ENCODE measurements at regions not wholly inside any gene's neighbourhood (a gene's known extent, or its start where the extent isn't known, plus 50 kb on each side); places are given as distances from the start of the nearest gene placed in this dataset.

GRCh38 chr9:71519098-71519696 lies 249.1 kb downstream of the CEMIP2 start:
- no peak for TF ChIP-seq CTCF (IDR thresholded peaks at IDR 0.05)
- TF ChIP-seq POLR2A (IDR thresholded peaks at IDR 0.05): no peak

Data from suprapubic skin (tissue), 3 donors.